Loucy (cell line): ENCODE measurements at regions not wholly inside any gene's neighbourhood (a gene's known extent, or its start where the extent isn't known, plus 50 kb on each side); places are given as distances from the start of the nearest gene placed in this dataset.

Source experiments
- H2AFZ ChIP-seq: fragments of 200-600 bp; sonication (generic); 2 replicates; pipeline ENCODE4 v1.6.0; 2016; ENCODE audit warnings: antibody characterized with exemption, mild to moderate bottlenecking, low read length, moderate library complexity
- H3F3A ChIP-seq: fragments of 200-600 bp; 2 replicates; pipeline ENCODE4 v1.6.0; 2016; ENCODE audit warnings: antibody characterized with exemption, low read depth, mild to moderate bottlenecking
- H3K27me3 ChIP-seq: fragments of 200-600 bp; sonication (generic); 2 replicates; pipeline ENCODE4 v1.6.1; 2014; ENCODE audit warnings: low read length, mild to moderate bottlenecking; ENCODE audit not compliant: insufficient read depth, poor library complexity, severe bottlenecking
- H3K36me3 ChIP-seq: fragments of 200-600 bp; sonication (generic); 2 replicates; pipeline ENCODE4 v1.6.1; 2016; ENCODE audit warnings: low read length; ENCODE audit not compliant: insufficient read depth
- H3K4me1 ChIP-seq: fragments of 200-600 bp; sonication (generic); 2 replicates; pipeline ENCODE4 v1.5.1; 2014; ENCODE audit warnings: low read length, mild to moderate bottlenecking; ENCODE audit not compliant: insufficient read depth, poor library complexity, severe bottlenecking
- H3K4me2 ChIP-seq: fragments of 200-600 bp; sonication (generic); 2 replicates; pipeline ENCODE4 v1.6.0; 2014; ENCODE audit warnings: antibody characterized with exemption, low read length, low read depth, mild to moderate bottlenecking; ENCODE audit not compliant: poor library complexity, severe bottlenecking
- H3K4me3 ChIP-seq: fragments of 200-600 bp; sonication (generic); 2 replicates; pipeline ENCODE4 v1.5.1; 2014; ENCODE audit warnings: low read length, mild to moderate bottlenecking, mixed read lengths; ENCODE audit not compliant: poor library complexity, severe bottlenecking
- H3K79me2 ChIP-seq: fragments of 200-600 bp; sonication (generic); 2 replicates; pipeline ENCODE4 v1.6.1; 2014; ENCODE audit warnings: low read length; ENCODE audit not compliant: insufficient read depth
- H3K9ac ChIP-seq: fragments of 200-600 bp; sonication (generic); 2 replicates; pipeline ENCODE4 v1.6.0; 2014; ENCODE audit warnings: mild to moderate bottlenecking, low read depth, low read length, moderate library complexity; ENCODE audit not compliant: poor library complexity, severe bottlenecking
- H3K9me2 ChIP-seq: fragments of 200-600 bp; sonication (generic); replicated peaks from 2 replicates; pipeline ENCODE4 v1.6.1; 2016; ENCODE audit warnings: low read depth, low read length, mixed read lengths
- H3K9me3 ChIP-seq: fragments of 200-600 bp; sonication (generic); 2 replicates; pipeline ENCODE4 v1.6.1; 2014; ENCODE audit warnings: mild to moderate bottlenecking, antibody characterized with exemption, low read length, low read depth; ENCODE audit not compliant: insufficient read depth
- H4K20me1 ChIP-seq: fragments of 200-600 bp; sonication (generic); 2 replicates; pipeline ENCODE4 v1.6.0; 2014; ENCODE audit warnings: antibody characterized with exemption, low read length, mild to moderate bottlenecking; ENCODE audit not compliant: insufficient read depth, poor library complexity, severe bottlenecking
- CTCF ChIP-seq: fragments of 200-600 bp; sonication (generic); conservative IDR thresholded peaks from 2 replicates; pipeline ENCODE4 v1.5.1; 2014; ENCODE audit warnings: mild to moderate bottlenecking, antibody characterized with exemption, low read length
- EZH2phosphoT487 ChIP-seq: fragments of 200-600 bp; IDR thresholded peaks from 2 replicates; pipeline ENCODE4 v1.6.1; 2018; ENCODE audit warnings: antibody characterized with exemption, mild to moderate bottlenecking, moderate library complexity, borderline replicate concordance

GRCh38 chr13:88623150-88623549 is 952.0 kb downstream of the SLITRK5 start:
- Histone ChIP-seq H3K36me3 (no peaks in the 10 kb centered on the region), H3K79me2 (no peaks in the 10 kb centered on the region), H3K27me3 (no peaks in the 10 kb centered on the region), H4K20me1 (no peaks in the 10 kb centered on the region), H3F3A (no peaks in the 10 kb centered on the region), H3K4me3 (no peak overlapping the region), H2AFZ (no peak overlapping the region), H3K4me2 (no peak overlapping the region), H3K9ac (no peak overlapping the region), H3K9me3 (no peaks in the 10 kb centered on the region), H3K9me2 (no peaks in the 10 kb centered on the region), H3K4me1 (no peaks in the 10 kb centered on the region)
- TF ChIP-seq EZH2phosphoT487 = no peak
- TF ChIP-seq CTCF = no peak

GRCh38 chr13:88627071-88627470 is 955.9 kb downstream of the SLITRK5 start:
- Histone ChIP-seq H3K4me2 (no peak overlapping the region), H3K9me2 (no peaks in the 10 kb centered on the region), H3K4me3 (no peak overlapping the region), H3K4me1 (no peaks in the 10 kb centered on the region), H3F3A (no peaks in the 10 kb centered on the region), H3K9me3 (no peaks in the 10 kb centered on the region), H3K9ac (no peak overlapping the region), H2AFZ (no peak overlapping the region), H3K36me3 (no peaks in the 10 kb centered on the region), H4K20me1 (no peaks in the 10 kb centered on the region), H3K79me2 (no peaks in the 10 kb centered on the region), H3K27me3 (no peaks in the 10 kb centered on the region)
- no peak for TF ChIP-seq EZH2phosphoT487
- TF ChIP-seq CTCF = no peak

GRCh38 chr13:88628882-88629281 is 957.7 kb downstream of the SLITRK5 start:
- Histone ChIP-seq H4K20me1 (no peaks in the 10 kb centered on the region), H3F3A (no peaks in the 10 kb centered on the region), H3K4me1 (no peaks in the 10 kb centered on the region), H2AFZ (no peak overlapping the region), H3K79me2 (no peaks in the 10 kb centered on the region), H3K9ac (no peak overlapping the region), H3K27me3 (no peaks in the 10 kb centered on the region), H3K9me2 (no peaks in the 10 kb centered on the region), H3K4me2 (no peak overlapping the region), H3K9me3 (no peaks in the 10 kb centered on the region), H3K4me3 (no peak overlapping the region), H3K36me3 (no peaks in the 10 kb centered on the region)
- TF ChIP-seq CTCF (no peak), EZH2phosphoT487 (no peak)
